ENCODE measurements at regions not wholly inside any gene's neighbourhood (a gene's known extent, or its start where the extent isn't known, plus 50 kb on each side); places are given as distances from the start of the nearest gene placed in this dataset.

- TF ChIP-seq CTCF (IDR thresholded peaks at IDR 0.05; ENCODE audit: low read depth, low read length): no peak
- TF ChIP-seq MYC (IDR thresholded peaks at IDR 0.05; ENCODE audit: low read depth, low read length): no peak
- no peak for TF ChIP-seq POLR2A (IDR thresholded peaks at IDR 0.05; ENCODE audit: extremely low read depth, insufficient read length)
- no peak for TF ChIP-seq MAX (IDR thresholded peaks at IDR 0.05; ENCODE audit: low read depth, low read length)
- no peak overlapping the region for H3K4me3 ChIP-seq (ENCODE audit: low read depth, low read length)
- DNase-seq (ENCODE audit: low read depth): no peak
These were observed 147.5 kb downstream of the ERMARD start for GRCh38 chr6:169898788-169899480.

- DNase-seq (ENCODE audit: low read depth): no peak
- TF ChIP-seq MYC (IDR thresholded peaks at IDR 0.05; ENCODE audit: low read depth, low read length): no peak
- no peak for TF ChIP-seq CTCF (IDR thresholded peaks at IDR 0.05; ENCODE audit: low read depth, low read length)
- no peak for TF ChIP-seq POLR2A (IDR thresholded peaks at IDR 0.05; ENCODE audit: extremely low read depth, insufficient read length)
- no peak for TF ChIP-seq MAX (IDR thresholded peaks at IDR 0.05; ENCODE audit: low read depth, low read length)
- no peak overlapping the region for H3K4me3 ChIP-seq (ENCODE audit: low read depth, low read length)
These were observed 146.4 kb downstream of the ERMARD start for GRCh38 chr6:169897601-169898358.

GRCh38 chr6:169896826-169897456 lies 145.5 kb downstream of the ERMARD start:
- TF ChIP-seq CTCF (IDR thresholded peaks at IDR 0.05; ENCODE audit: low read depth, low read length): no peak
- no peak for TF ChIP-seq POLR2A (IDR thresholded peaks at IDR 0.05; ENCODE audit: extremely low read depth, insufficient read length)
- no peak for TF ChIP-seq MYC (IDR thresholded peaks at IDR 0.05; ENCODE audit: low read depth, low read length)
- TF ChIP-seq MAX (IDR thresholded peaks at IDR 0.05; ENCODE audit: low read depth, low read length): no peak
- H3K4me3 ChIP-seq (ENCODE audit: low read depth, low read length): no peak overlapping the region
- DNase-seq (ENCODE audit: low read depth): no peak

- no peak overlapping the region for H3K4me3 ChIP-seq (ENCODE audit: low read depth, low read length)
- TF ChIP-seq POLR2A (IDR thresholded peaks at IDR 0.05; ENCODE audit: extremely low read depth, insufficient read length) (no peak), CTCF (IDR thresholded peaks at IDR 0.05; ENCODE audit: low read depth, low read length) (no peak), MYC (IDR thresholded peaks at IDR 0.05; ENCODE audit: low read depth, low read length) (no peak), MAX (IDR thresholded peaks at IDR 0.05; ENCODE audit: low read depth, low read length) (no peak)
- no peak for DNase-seq (ENCODE audit: low read depth)
These were observed 144.7 kb downstream of the ERMARD start for GRCh38 chr6:169895926-169896761.

- no peak for TF ChIP-seq MAX (IDR thresholded peaks at IDR 0.05; ENCODE audit: low read depth, low read length)
- TF ChIP-seq POLR2A (IDR thresholded peaks at IDR 0.05; ENCODE audit: extremely low read depth, insufficient read length): no peak
- no peak for TF ChIP-seq CTCF (IDR thresholded peaks at IDR 0.05; ENCODE audit: low read depth, low read length)
- TF ChIP-seq MYC (IDR thresholded peaks at IDR 0.05; ENCODE audit: low read depth, low read length): no peak
- DNase-seq (ENCODE audit: low read depth): no peak
- no peak overlapping the region for H3K4me3 ChIP-seq (ENCODE audit: low read depth, low read length)
These were observed 143.8 kb downstream of the ERMARD start for GRCh38 chr6:169895000-169895759.
